Vagina (tissue), 2 donors: ENCODE measurements at regions not wholly inside any gene's neighbourhood (a gene's known extent, or its start where the extent isn't known, plus 50 kb on each side); places are given as distances from the start of the nearest gene placed in this dataset.

Experiments used
- POLR2A ChIP-seq, 2 donors: fragments of 450-650 bp; IDR thresholded peaks; one replicate each; pipeline ENCODE4 v1.6.1; 2017; ENCODE audit warnings: antibody characterized with exemption in 2 of 2, mild to moderate bottlenecking in 2 of 2, moderate library complexity in 2 of 2
- TF ChIP-seq, protein P1 (sequence below), 3 experiments: fragments of 450-650 bp in 2 of 3; fragments of 200-600 bp in 1 of 3; sonication (generic) in 1 of 3; IDR thresholded peaks; one replicate each; pipeline ENCODE4 v1.5.1; 2017 to 2019; ENCODE audit warnings: antibody characterized with exemption in 3 of 3, mild to moderate bottlenecking in 2 of 3, moderate library complexity in 2 of 3

- TF ChIP-seq, protein P1, sequence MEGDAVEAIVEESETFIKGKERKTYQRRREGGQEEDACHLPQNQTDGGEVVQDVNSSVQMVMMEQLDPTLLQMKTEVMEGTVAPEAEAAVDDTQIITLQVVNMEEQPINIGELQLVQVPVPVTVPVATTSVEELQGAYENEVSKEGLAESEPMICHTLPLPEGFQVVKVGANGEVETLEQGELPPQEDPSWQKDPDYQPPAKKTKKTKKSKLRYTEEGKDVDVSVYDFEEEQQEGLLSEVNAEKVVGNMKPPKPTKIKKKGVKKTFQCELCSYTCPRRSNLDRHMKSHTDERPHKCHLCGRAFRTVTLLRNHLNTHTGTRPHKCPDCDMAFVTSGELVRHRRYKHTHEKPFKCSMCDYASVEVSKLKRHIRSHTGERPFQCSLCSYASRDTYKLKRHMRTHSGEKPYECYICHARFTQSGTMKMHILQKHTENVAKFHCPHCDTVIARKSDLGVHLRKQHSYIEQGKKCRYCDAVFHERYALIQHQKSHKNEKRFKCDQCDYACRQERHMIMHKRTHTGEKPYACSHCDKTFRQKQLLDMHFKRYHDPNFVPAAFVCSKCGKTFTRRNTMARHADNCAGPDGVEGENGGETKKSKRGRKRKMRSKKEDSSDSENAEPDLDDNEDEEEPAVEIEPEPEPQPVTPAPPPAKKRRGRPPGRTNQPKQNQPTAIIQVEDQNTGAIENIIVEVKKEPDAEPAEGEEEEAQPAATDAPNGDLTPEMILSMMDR (IDR thresholded peaks at IDR 0.05): no peak
- no peak for TF ChIP-seq POLR2A (IDR thresholded peaks at IDR 0.05)
These were observed 333.3 kb upstream of the ROPN1 start for GRCh38 chr3:124325248-124325647.
